GM10266 (cell line): ENCODE measurements at regions not wholly inside any gene's neighbourhood (a gene's known extent, or its start where the extent isn't known, plus 50 kb on each side); places are given as distances from the start of the nearest gene placed in this dataset.

ENCODE experiments used
- DNase-seq: peaks from one replicate; pipeline ENCODE4 v3.0.0; 2012; ENCODE audit errors: extremely low spot score
- TF ChIP-seq, protein P1 (sequence below): IDR thresholded peaks from 2 replicates; pipeline ENCODE4 v1.5.1; 2012; ENCODE audit warnings: mild to moderate bottlenecking, low read depth; ENCODE audit not compliant: control insufficient read depth, insufficient read depth; ENCODE audit errors: missing control alignments

DNA sequence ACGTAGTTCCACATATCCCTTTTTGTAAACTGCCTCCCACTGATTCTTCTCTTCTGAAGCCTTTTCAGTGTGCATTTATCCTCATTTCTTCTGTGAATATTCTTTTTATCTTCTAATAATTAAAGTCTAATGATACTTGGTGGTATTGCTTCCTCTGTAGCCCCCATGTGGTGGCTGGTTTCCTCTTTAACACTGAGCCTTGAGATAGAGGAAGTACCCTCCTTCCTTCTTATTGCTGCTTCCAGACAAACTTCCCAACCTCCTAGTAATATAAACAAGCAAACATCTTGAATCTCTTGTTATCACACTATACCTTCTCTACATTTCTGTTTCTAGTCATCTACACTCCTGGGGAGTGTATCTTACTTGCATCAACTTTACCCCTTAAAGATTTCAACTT is 310.5 kb upstream of the GIMD1 start:
- TF ChIP-seq, protein P1, sequence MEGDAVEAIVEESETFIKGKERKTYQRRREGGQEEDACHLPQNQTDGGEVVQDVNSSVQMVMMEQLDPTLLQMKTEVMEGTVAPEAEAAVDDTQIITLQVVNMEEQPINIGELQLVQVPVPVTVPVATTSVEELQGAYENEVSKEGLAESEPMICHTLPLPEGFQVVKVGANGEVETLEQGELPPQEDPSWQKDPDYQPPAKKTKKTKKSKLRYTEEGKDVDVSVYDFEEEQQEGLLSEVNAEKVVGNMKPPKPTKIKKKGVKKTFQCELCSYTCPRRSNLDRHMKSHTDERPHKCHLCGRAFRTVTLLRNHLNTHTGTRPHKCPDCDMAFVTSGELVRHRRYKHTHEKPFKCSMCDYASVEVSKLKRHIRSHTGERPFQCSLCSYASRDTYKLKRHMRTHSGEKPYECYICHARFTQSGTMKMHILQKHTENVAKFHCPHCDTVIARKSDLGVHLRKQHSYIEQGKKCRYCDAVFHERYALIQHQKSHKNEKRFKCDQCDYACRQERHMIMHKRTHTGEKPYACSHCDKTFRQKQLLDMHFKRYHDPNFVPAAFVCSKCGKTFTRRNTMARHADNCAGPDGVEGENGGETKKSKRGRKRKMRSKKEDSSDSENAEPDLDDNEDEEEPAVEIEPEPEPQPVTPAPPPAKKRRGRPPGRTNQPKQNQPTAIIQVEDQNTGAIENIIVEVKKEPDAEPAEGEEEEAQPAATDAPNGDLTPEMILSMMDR = no peak
- DNase-seq = no peak

DNA sequence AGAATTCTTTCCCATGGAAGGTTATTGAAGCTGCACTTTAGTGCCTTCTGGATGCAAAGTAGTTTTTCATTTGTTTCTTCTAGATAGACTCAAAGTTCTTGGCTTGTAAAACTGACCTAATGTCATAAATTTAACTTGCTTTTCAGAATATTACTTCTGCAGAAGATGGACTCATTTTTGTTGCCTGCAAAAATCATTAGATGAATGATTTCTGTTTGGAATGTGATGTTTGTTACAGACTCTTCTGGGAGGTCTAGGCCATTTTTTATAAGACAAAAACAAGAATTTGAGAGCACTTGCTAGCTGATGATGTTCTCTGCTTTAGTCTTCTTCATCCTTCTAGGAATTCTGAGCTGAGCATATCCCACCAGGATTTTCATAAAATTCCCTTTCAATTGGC is 308.6 kb upstream of the GIMD1 start:
- TF ChIP-seq, protein P1 = no peak
- DNase-seq = no peak

DNA sequence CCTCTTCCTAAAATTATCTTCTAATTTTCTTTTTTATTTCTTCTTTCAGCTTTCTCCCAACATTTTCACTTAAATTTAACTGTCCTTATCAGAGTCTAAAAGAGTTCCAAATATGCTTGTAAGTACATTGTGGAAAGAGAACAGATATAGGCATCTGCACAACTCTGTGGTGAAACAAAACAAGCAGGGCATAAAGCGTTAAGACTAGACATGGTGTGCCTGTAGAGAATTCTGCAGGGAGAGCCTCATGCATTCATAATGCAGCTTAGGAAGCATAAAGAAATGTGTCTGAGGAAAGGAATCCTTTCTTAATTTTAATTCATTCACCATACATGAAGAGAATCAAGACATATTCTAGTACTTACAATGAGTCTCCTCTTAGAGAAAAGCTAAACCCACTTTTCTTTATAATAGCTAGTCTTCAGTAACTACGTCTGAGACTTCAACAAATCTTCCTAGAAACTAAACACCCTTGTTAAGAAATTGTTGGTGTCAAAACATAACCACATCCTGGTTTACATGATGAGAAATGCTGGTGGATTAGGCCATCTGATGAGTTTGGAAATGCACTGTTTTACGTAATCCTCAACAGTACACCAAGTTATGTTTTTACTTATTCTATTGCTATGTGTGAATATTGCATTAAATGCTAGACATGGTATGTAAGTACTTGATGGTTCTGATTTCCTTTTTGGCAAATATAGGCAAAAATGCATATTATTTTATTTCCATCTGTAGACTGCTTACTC is 307.8 kb upstream of the GIMD1 start:
- no peak for DNase-seq
- TF ChIP-seq, protein P1 = no peak

DNA sequence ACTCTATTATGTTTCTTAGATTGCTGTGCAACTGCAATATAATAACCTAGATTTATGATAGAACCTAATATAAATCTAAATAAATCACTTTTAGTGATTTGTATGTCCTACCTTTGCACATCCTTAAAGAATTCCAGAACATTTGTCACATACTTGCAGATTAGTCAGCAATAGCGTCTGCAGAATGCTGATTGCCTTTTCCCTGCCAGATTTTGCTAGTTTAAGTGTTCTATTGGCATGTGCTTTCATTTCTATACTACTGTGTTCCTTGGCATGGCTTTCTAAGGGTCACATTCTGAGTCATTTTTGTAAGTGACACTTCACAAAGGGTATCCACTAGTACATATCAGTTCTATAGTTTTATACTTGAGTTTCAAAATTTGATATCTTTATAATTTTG is 303.1 kb upstream of the GIMD1 start:
- TF ChIP-seq, protein P1 = no peak
- DNase-seq = no peak

DNA sequence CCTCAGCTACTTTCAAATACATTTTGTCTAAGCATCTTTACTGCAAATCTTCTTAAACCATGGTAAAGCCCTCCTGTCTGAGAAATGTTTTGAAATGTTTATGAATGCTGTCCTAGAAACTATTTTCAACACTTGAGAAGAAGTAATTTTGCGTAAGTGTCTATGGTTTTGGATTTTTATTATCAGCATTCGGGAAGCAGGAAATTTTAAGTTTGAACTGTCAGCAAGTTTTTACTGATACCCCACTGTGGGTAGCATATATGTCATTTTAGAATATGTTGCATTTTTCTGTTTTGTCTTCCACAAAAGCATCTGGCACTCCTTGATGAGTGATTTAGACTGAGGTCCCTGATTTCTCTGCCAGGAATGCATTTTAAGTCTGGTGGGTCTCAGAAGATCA is 302.4 kb upstream of the GIMD1 start:
- TF ChIP-seq, protein P1 = no peak
- DNase-seq = no peak

DNA sequence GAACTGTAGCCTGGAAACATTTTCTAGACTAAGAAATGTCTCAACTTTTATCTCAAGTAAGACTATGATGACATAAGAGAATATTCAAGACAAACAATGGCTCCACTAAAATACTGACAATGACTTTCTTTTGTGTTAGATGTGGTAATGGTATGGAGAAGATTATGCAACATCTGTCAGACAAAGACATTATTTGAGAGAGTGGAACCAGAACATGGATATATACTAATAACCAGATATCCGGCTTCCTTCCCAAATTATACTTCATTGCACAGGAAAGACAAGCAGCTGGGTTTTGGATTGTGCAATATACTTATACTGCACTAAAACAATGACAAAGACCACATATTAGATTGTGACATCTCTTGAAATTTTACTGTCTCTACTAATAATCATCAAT is 290.8 kb upstream of the GIMD1 start:
- TF ChIP-seq, protein P1 = no peak
- no peak for DNase-seq

DNA sequence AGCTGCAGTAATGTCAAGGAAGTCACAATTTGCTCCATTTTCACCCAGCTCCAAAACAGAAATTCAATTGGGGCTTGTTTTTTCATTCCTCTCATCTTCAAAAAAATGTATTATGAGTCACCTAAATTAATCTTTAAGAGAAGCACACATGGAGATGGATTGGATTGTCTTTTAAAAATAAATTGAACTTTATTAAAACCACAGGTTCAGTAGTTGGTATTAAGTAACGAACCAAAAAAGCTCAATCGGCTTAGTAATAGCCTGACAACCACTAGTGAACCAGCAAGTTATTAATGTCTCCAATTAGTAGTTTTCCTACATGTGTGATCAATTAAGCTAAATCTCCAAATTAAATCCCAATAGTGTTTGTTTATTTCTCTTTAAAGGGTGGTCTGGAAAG is 283.5 kb upstream of the GIMD1 start:
- TF ChIP-seq, protein P1 = no peak
- no peak for DNase-seq
